GM06990 (cell line): ENCODE measurements at regions not wholly inside any gene's neighbourhood (a gene's known extent, or its start where the extent isn't known, plus 50 kb on each side); places are given as distances from the start of the nearest gene placed in this dataset.

Experiments
- DNase-seq: peaks from one replicate; pipeline ENCODE4 v3.0.0-alpha.2; 2011; ENCODE audit not compliant: insufficient read length; ENCODE audit errors: extremely low read depth
- H3K27me3 ChIP-seq: replicated peaks from 2 replicates; pipeline ENCODE4 v1.6.0; 2011; ENCODE audit warnings: low read length; ENCODE audit not compliant: control insufficient read depth, insufficient read depth
- H3K36me3 ChIP-seq: 2 replicates; pipeline ENCODE4 v1.5.1; 2011; ENCODE audit warnings: low read length; ENCODE audit not compliant: control insufficient read depth, insufficient read depth
- H3K4me3 ChIP-seq: replicated peaks from 2 replicates; pipeline ENCODE4 v1.5.1; 2011; ENCODE audit warnings: low read depth, mild to moderate bottlenecking, control low read depth, low read length
- TF ChIP-seq, protein P1 (sequence below): IDR thresholded peaks from 2 replicates; pipeline ENCODE4 v1.5.1; 2011; ENCODE audit warnings: low read length, control low read depth, mild to moderate bottlenecking, inconsistent platforms; ENCODE audit not compliant: insufficient read depth, poor library complexity, severe bottlenecking

GRCh38 chr16:80014241-80014939 is 413.9 kb upstream of the MAF start:
- Histone ChIP-seq H3K27me3 (no peaks in the 10 kb centered on the region; the same call in 1 of the 2 replicates), H3K4me3 (no peak overlapping the region), H3K36me3 (no peaks in the 10 kb centered on the region)
- TF ChIP-seq, protein P1, sequence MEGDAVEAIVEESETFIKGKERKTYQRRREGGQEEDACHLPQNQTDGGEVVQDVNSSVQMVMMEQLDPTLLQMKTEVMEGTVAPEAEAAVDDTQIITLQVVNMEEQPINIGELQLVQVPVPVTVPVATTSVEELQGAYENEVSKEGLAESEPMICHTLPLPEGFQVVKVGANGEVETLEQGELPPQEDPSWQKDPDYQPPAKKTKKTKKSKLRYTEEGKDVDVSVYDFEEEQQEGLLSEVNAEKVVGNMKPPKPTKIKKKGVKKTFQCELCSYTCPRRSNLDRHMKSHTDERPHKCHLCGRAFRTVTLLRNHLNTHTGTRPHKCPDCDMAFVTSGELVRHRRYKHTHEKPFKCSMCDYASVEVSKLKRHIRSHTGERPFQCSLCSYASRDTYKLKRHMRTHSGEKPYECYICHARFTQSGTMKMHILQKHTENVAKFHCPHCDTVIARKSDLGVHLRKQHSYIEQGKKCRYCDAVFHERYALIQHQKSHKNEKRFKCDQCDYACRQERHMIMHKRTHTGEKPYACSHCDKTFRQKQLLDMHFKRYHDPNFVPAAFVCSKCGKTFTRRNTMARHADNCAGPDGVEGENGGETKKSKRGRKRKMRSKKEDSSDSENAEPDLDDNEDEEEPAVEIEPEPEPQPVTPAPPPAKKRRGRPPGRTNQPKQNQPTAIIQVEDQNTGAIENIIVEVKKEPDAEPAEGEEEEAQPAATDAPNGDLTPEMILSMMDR: no peak
- no peak for DNase-seq

DNA sequence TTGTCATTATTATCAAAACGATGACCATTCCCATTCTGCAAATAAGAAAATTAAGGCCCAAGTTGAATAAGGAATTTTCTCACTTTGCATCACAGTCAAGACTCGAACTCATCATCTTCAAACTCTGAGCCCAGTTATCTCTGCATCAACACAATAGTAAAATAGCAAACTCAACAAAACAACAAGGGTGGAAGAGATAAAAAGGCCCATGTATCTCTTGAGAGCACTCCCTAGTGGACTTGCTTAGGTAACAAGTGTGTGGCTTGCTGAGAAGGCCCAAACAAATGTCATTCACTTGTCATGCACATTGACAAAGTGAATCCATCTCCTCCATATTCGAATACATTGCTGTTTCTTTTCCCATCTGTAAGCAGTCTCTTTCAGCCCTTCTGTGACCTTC is 412.0 kb upstream of the MAF start:
- Histone ChIP-seq H3K4me3 (no peak overlapping the region), H3K27me3 (no peaks in the 10 kb centered on the region; the same call in 1 of the 2 replicates), H3K36me3 (no peaks in the 10 kb centered on the region)
- no peak for DNase-seq
- TF ChIP-seq, protein P1: no peak

DNA sequence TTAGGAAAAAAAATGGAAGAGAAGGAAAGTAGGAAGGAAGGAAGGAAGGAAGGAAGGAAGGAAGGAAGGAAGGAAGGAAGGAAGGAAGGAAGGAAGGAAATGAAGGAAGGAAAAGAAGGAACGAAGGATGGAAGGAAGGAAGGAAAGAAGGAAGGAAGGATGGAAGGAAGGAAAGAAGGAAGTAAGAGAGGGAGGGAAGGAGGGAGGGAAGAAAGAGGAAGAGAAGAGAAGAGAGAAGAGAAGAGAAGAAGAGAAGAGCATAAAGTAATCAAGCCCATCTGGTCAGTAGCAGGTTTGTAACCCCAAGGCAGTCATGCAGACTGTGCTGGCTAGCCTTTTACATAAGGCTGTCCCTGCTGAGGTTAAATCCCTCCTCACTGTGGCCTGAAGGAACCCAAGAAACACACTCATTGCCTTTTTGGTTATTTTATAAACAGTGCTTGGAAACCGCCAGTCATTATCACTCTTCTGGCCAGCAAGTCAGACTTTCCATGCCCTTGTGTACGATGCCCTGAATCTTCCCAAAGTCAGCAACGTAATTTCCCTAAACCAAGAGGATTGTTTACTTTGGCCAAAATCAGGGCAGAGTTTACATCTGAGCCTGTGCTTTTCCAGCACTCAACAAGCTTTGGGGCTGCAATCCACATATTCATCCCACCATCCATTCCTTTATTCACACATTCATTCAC is 409.6 kb upstream of the MAF start:
- no peak for DNase-seq
- no peak overlapping the region for H3K4me3 ChIP-seq
- TF ChIP-seq, protein P1: no peak
- H3K36me3 ChIP-seq: no peaks in the 10 kb centered on the region
- no peaks in the 10 kb centered on the region; the same call in 1 of the 2 replicates for H3K27me3 ChIP-seq

GRCh38 chr16:80008857-80009256 is 408.3 kb upstream of the MAF start:
- Histone ChIP-seq H3K4me3 (no peak overlapping the region), H3K27me3 (no peaks in the 10 kb centered on the region; the same call in 1 of the 2 replicates), H3K36me3 (no peaks in the 10 kb centered on the region)
- no peak for DNase-seq
- TF ChIP-seq, protein P1: no peak

DNA sequence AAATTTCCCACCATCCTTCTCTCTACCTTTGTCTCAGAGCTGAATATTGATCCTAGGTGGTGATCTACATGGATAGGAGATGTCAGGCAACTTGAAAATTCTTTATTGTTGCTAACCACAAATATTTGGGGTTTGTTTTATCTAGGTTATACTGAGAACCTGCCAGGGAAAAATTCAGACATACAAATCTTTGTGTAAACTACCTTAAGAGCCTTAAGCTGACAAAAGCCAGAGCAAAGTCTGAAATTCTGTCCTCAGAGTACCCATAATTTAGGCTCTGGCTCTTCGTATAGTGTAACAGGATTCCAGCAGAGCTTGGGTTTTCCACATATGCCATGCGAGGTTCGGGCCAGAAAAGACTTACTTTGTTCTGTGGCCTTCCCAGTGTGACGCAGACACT is 406.7 kb upstream of the MAF start:
- TF ChIP-seq, protein P1: no peak
- no peak for DNase-seq
- H3K4me3 ChIP-seq: no peak overlapping the region
- H3K36me3 ChIP-seq: no peaks in the 10 kb centered on the region
- no peaks in the 10 kb centered on the region for H3K27me3 ChIP-seq
